GDM1 (cell line): ENCODE measurements at regions not wholly inside any gene's neighbourhood (a gene's known extent, or its start where the extent isn't known, plus 50 kb on each side); places are given as distances from the start of the nearest gene placed in this dataset.
"Not testable (repeated sequence)": the region's sequence is repeated elsewhere in the genome, so short reads cannot be mapped to it uniquely, and the experiment has no call there.

Source experiments
- DNase-seq: peaks from one replicate; lab custom pipeline; 2025; lab: John Stamatoyannopoulos, UW

- no peak for DNase-seq
Observed at GRCh38 chr4:78660559-78660958, 109.0 kb downstream of the ANXA3 start.

GRCh38 chr4:78661086-78661690, 109.6 kb downstream of the ANXA3 start:
- DNase-seq: no peak

- DNase-seq: no peak
Observed at GRCh38 chr4:78661921-78662521, 110.5 kb downstream of the ANXA3 start.

GRCh38 chr4:78662658-78663057, 111.1 kb downstream of the ANXA3 start:
- no peak for DNase-seq

- DNase-seq: not testable (repeated sequence)
Observed at GRCh38 chr4:78664296-78664695, 111.9 kb upstream of the BMP2K start.

GRCh38 chr4:78665216-78665770, 110.9 kb upstream of the BMP2K start:
- DNase-seq: no peak

- peak; percentile 23 for DNase-seq
Observed at GRCh38 chr4:78666830-78667258, 109.3 kb upstream of the BMP2K start.

GRCh38 chr4:78667325-78667724, 108.8 kb upstream of the BMP2K start:
- DNase-seq: no peak

- DNase-seq: no peak
Observed at GRCh38 chr4:78667764-78668163, 108.4 kb upstream of the BMP2K start.

- no peak for DNase-seq
Observed at GRCh38 chr4:78669453-78669852, 106.7 kb upstream of the BMP2K start.

GRCh38 chr4:78671903-78672815, 104.0 kb upstream of the BMP2K start:
- DNase-seq: no peak

- no peak for DNase-seq
Observed at GRCh38 chr4:78673337-78673736, 102.8 kb upstream of the BMP2K start.

- no peak for DNase-seq
Observed at GRCh38 chr4:78675325-78675724, 100.8 kb upstream of the BMP2K start.

GRCh38 chr4:78682070-78682469, 94.1 kb upstream of the BMP2K start:
- no peak for DNase-seq

- DNase-seq: no peak
Observed at GRCh38 chr4:78683352-78683751, 92.8 kb upstream of the BMP2K start.

GRCh38 chr4:78684325-78685079, 91.6 kb upstream of the BMP2K start:
- no peak for DNase-seq

GRCh38 chr4:78687818-78688217, 88.3 kb upstream of the BMP2K start:
- no peak for DNase-seq

- DNase-seq: no peak
Observed at GRCh38 chr4:78688366-78688765, 87.8 kb upstream of the BMP2K start.

GRCh38 chr4:78689261-78689660, 86.9 kb upstream of the BMP2K start:
- no peak for DNase-seq

GRCh38 chr4:78689700-78690323, 86.3 kb upstream of the BMP2K start:
- no peak for DNase-seq

GRCh38 chr4:78691334-78691754, 84.8 kb upstream of the BMP2K start:
- DNase-seq: peak; percentile 45
